HG03520 (cell line): ENCODE measurements at regions not wholly inside any gene's neighbourhood (a gene's known extent, or its start where the extent isn't known, plus 50 kb on each side); places are given as distances from the start of the nearest gene placed in this dataset.

ENCODE experiments used
- ATAC-seq: cut with Tn5 transposase; IDR thresholded peaks from one replicate; pipeline ENCODE4 v1.9.1; 2021; ENCODE audit warnings: mild to moderate bottlenecking, moderate library complexity; ENCODE audit not compliant: unreplicated experiment

DNA sequence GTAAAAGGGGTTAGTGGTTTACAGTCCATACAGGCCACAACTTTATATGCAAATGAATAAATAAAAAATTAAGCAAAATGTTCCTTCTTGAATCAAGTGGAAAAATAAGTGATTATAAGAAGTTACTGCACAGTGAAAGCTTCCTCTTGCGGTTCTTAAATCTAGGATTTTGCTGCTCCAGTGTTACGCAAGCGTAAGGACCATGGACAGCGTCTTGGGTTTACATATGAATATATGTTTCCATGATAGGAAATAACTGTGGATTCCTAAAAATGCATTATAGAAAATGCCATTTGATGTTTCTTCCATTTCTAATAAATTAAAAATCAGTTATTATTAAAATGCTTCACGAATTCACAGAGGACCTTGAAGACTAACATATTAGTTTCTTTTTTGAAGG lies 176.6 kb upstream of the POU3F2 start:
- no peak for ATAC-seq

DNA sequence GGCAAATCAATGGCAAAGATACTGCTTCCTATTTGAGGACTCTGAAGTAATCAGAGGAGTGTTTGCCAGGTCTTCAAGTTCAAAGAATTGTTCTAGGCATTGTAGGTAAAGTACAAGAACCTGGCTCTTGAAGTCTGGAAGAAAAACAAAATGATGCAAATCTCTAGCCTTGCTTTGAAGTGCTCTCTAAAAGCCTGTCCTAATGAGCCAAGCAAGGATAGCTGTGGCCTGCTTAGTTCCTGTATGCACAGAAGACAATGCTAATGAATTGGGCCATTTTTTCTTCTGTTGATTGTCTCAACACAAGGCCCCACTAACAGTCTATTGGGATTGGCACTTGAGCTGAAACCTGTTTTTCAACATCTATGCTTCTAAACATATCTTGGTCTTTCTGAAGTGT lies 165.0 kb upstream of the POU3F2 start:
- ATAC-seq = no peak

- no peak for ATAC-seq
Observed at GRCh38 chr6:98670045-98670746, 164.2 kb upstream of the POU3F2 start.

- no peak for ATAC-seq
Observed at GRCh38 chr6:98672681-98673475, 161.5 kb upstream of the POU3F2 start.

GRCh38 chr6:98678481-98678880 lies 155.9 kb upstream of the POU3F2 start:
- peak; percentile 77 for ATAC-seq

- ATAC-seq = no peak
Observed at GRCh38 chr6:98686008-98686601, 148.3 kb upstream of the POU3F2 start.

DNA sequence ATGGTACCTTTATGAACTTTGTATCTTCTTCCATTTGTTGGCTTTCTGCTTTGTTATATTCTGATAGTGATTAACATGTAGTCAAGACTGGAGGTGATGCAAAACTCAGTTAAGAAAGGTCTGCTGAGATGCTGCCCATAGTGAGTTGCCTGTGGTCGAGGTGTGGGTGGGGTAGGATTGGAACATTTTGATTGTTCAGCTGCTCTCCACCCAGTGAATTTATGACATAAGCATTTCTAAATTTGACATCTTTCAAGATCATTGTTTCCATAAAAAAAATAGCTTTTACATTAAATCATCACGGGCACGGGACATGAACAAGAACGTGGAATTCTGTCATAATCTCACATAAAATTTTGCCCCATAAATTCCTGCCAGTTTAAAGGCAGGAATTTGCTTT lies 146.6 kb upstream of the POU3F2 start:
- no peak for ATAC-seq

GRCh38 chr6:98695091-98695801 lies 139.1 kb upstream of the POU3F2 start:
- no peak for ATAC-seq

- no peak for ATAC-seq
Observed at GRCh38 chr6:98711380-98711779, 123.0 kb upstream of the POU3F2 start.

- no peak for ATAC-seq
Observed at GRCh38 chr6:98716341-98716740, 118.0 kb upstream of the POU3F2 start.

DNA sequence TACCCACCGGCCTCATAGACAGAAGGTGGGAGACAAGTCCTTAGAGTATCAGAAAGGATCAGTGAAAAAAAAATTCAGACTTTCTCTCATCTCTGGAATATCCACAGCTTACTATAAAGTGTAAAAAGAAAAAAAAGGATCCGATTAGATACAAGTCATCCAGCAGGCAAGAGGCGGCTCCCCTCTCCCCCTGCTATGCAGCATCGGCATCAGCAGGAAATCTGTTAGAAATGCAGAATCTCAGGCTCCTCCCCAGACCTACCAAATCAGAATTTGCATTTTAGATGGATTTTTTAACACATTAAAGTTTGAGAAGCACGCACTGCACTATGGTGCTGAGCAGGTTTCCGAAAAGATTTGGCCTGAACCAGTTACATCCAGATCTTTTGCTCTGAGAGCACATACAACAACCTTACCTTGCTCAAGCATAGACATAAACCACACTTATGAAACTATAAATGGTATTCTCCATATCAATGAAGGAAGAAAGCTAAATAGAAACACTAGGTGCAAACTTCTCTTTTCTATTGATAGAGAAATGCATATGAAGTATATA lies 117.0 kb upstream of the POU3F2 start:
- no peak for ATAC-seq

DNA sequence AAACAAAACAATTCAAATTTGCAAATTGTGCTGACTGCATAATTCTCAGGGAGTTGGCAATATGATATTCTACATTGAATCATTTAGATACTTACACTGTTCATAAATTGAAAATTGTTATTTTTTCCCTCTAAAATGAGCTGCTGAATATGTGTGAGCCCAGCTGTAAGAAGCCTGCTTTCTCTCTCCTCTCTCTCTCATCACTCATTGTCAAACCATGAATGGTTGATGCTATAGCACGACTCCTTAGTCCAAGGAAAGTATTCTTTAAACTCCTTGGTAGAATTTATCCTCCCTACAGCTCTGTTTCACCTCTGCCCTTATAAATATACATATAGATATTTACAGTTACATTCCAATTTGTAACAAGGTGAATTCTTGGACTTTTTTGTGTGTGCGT lies 116.4 kb upstream of the POU3F2 start:
- ATAC-seq = no peak

DNA sequence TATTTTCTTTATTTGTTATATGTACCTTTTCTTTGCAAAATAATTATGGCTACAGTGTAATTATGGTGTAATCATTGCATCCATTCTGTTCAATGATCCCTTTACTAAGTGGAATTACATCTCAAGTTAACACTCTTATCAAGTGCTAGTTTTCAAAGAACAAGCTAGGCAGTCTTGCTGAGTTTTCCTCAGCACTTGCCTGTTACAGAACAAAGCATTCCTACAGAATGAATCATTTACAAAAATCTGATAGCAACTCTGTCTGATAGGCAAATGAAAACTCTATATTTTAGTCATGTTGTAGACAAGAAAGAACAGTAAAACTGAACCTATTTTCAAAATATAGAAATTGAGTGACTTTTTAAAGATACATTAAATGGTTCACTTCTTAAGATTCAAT lies 109.8 kb upstream of the POU3F2 start:
- no peak for ATAC-seq

- no peak for ATAC-seq
Observed at GRCh38 chr6:98747273-98747672, 87.1 kb upstream of the POU3F2 start.

- ATAC-seq = no peak
Observed at GRCh38 chr6:98747960-98748359, 86.4 kb upstream of the POU3F2 start.

- no peak for ATAC-seq
Observed at GRCh38 chr6:98759459-98759858, 74.9 kb upstream of the POU3F2 start.

DNA sequence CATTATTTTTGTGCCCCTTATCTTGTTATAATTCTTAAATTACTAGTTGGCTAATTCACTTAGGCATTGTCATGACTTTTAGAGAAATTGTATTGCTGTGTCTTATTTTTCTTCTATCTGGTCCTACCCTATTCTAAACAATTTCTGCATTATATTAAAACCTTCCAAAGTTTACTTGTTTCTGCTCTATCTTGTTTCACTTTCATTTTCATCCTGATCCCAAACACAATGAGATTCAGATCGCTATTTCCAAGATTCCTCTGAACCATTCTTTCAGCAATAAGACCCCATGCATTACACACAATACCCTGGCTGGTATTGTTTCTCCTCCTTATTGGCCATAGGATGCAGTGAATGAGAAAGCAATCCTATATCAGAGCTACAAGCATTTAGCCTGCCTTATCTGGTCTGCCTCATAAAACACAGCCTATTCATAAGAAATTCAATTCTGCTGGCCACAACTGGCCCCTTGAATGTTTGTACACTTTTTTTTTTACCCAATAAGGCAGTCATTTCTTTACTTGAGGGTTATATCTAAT lies 69.9 kb upstream of the POU3F2 start:
- ATAC-seq = no peak

DNA sequence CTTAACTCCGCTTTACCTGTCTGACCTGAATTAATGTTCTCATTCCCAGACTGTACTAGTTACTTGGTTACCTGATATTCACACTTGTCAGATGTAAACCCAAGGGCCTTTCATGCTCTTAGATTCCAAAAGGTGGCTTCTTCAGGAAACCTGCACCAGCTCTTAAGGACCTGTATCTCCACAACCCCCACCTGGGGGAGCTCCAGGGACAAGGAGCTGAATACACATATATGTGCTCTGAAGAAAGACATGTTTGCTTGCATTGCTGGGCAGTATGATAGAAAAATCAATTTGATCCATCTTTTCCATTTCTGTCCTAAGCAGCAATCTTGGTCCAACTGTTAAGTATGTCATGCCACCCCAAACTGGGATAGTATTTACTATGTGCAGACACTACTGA lies 64.8 kb upstream of the POU3F2 start:
- ATAC-seq = no peak

DNA sequence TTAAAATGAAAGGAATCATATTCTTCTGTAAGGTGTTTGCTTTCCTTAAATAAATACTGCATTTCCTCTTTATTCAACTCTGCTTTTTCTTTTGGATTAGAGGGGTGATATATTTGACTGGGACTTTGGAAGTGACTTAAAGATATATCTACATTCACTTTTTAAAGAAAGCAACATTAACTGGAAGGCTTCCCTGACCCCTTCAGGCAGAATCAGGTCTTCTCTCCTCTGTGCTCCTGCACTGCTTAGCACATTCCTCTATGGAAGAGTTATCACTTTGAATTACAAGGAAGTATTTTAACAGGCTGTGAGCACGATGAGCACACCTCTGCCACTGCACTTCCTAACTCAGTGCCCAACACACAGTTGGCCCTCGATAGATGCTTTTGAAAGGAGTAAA lies 59.2 kb upstream of the POU3F2 start:
- ATAC-seq = no peak

GRCh38 chr6:98777762-98778161 lies 56.6 kb upstream of the POU3F2 start:
- peak; percentile 100 for ATAC-seq

- no peak for ATAC-seq
Observed at GRCh38 chr6:98779618-98780017, 54.8 kb upstream of the POU3F2 start.
